ENCODE measurements at regions not wholly inside any gene's neighbourhood (a gene's known extent, or its start where the extent isn't known, plus 50 kb on each side); places are given as distances from the start of the nearest gene placed in this dataset.

DNA sequence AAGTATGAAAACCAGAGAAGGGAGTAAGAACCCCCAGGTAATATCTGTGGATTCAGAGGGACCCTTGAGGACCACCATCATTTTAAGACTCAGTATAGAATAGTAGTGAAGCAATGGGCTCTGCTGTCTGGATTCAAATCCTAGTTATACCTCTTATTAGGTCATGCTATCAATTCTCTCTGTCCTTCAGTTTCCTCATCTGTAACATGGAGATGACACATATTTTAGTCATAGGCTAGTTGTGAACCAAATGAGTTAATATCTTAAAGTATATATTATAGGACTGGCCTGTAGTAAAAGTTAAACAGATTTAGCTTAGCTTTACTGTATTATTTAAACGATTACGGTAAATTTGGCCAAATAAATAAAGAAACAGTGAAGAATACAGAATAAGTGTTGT is 177.3 kb upstream of the GOLIM4 start:
- CTCF ChIA-PET = no interaction called here
- Histone ChIP-seq H3K4me3 (replicated peaks in 1 of 2; ENCODE audit: low read depth in 1 of 2, low read length in 2 of 2) (no peak overlapping the region), H3K27ac (ENCODE audit: low read depth, low read length) (no peak overlapping the region), H3K36me3 (ENCODE audit: control insufficient read depth in 1 of 2, insufficient read depth in 2 of 2, low read length in 2 of 2) (no peaks in the 10 kb centered on the region), H4K20me1 (ENCODE audit: insufficient read depth) (no peaks in the 10 kb centered on the region), H3K9me3 (ENCODE audit: control insufficient read depth in 1 of 2, insufficient read depth in 1 of 2, low read depth in 1 of 2, low read length in 2 of 2) (no peaks in the 10 kb centered on the region), H3K79me2 (ENCODE audit: insufficient read depth, low read length) (no peaks in the 10 kb centered on the region), H3K9me2 (ENCODE audit: insufficient read depth) (no peaks in the 10 kb centered on the region), H2AFZ (ENCODE audit: low read depth, low read length, poor library complexity, severe bottlenecking) (no peak overlapping the region), H3K27me3 (ENCODE audit: insufficient read depth, low read length) (peaks cover 18% of the 10 kb centered on the region; the same call in 1 of the 2 replicates), H3K4me2 (ENCODE audit: low read length) (no peak overlapping the region), H3K4me1 (ENCODE audit: control insufficient read depth in 1 of 2, insufficient read depth in 2 of 2, low read length in 2 of 2) (no peaks in the 10 kb centered on the region), H3K9ac (ENCODE audit: low read length) (no peak overlapping the region)
- intact Hi-C loops (cut with micrococcal nuclease) = no loop called here
- no peak for TF ChIP-seq CBX3 (IDR thresholded peaks at IDR 0.05; ENCODE audit: low read depth)
- TF ChIP-seq, protein P1, sequence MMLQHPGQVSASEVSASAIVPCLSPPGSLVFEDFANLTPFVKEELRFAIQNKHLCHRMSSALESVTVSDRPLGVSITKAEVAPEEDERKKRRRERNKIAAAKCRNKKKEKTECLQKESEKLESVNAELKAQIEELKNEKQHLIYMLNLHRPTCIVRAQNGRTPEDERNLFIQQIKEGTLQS (IDR thresholded peaks at IDR 0.05) = no peak
- no peak for TF ChIP-seq SP1 (IDR thresholded peaks at IDR 0.05; ENCODE audit: low read depth)
- DNase-seq (ENCODE audit: low read depth, low spot score) (no peak), ATAC-seq (no peak)
- BruUV-seq (replicated peaks) = no TSS peak
- RAD21 ChIA-PET (ENCODE audit: low non-redundant PET in 1 of 2, low total read pairs in 2 of 2, uncharacterized antibody in 2 of 2, unreplicated experiment in 2 of 2) = no interaction called here
- POLR2A ChIA-PET = no interaction called here

DNA sequence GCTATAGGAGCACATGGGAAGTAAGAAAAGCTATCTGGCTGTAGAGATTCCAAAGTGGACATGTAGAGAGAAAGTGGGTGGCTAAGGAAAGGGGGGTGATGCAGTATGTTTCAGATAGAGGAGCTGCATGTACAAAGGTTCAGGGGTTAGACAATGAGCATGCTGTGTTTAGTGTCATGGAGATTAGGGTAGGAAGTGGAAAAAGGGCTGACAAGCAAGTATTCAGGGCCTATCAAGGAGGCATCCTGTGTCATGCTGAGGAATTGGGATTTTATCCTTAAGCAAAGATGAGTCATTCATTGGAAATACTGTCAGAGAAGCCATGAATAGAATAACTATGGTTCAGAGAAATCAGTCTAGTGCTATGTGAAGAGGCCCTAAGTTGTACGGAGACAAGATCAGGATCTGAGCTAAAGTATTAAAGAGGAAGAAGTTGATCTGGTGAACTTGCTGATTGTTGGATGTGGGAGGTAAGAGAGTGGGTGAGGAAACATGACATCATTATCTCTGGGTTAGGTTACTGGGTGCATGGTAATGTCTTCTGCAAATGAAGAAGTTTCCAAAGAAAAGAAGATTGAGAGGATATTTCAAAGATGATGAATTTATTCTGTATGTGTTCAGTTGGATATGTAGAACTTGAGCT is 176.7 kb upstream of the GOLIM4 start:
- TF ChIP-seq ELF1 (IDR thresholded peaks at IDR 0.05; ENCODE audit: borderline replicate concordance, low read depth) = no peak
- no peak for TF ChIP-seq EGR1 (IDR thresholded peaks at IDR 0.05; ENCODE audit: low read depth)
- TF ChIP-seq CEBPB (IDR thresholded peaks at IDR 0.05; ENCODE audit: low read depth) = no peak
- TF ChIP-seq SRF (IDR thresholded peaks at IDR 0.05; ENCODE audit: low read depth) = no peak
- no peaks in the 10 kb centered on the region for H3K36me3 ChIP-seq (ENCODE audit: control insufficient read depth in 1 of 2, insufficient read depth in 2 of 2, low read length in 2 of 2)
- no peaks in the 10 kb centered on the region for H3K4me1 ChIP-seq (ENCODE audit: control insufficient read depth in 1 of 2, insufficient read depth in 2 of 2, low read length in 2 of 2)
- no peaks in the 10 kb centered on the region for H3K9me2 ChIP-seq (ENCODE audit: insufficient read depth)
- no peaks in the 10 kb centered on the region for H3K9me3 ChIP-seq (ENCODE audit: control insufficient read depth in 1 of 2, insufficient read depth in 1 of 2, low read depth in 1 of 2, low read length in 2 of 2)
- ATAC-seq (no peak), DNase-seq (ENCODE audit: low read depth, low spot score) (no peak)
- intact Hi-C loops (cut with micrococcal nuclease) = no loop called here
- peaks cover 18% of the 10 kb centered on the region; the same call in 1 of the 2 replicates for H3K27me3 ChIP-seq (ENCODE audit: insufficient read depth, low read length)
- H2AFZ ChIP-seq (ENCODE audit: low read depth, low read length, poor library complexity, severe bottlenecking) = no peak overlapping the region
- no peak overlapping the region for H3K4me2 ChIP-seq (ENCODE audit: low read length)
- no peaks in the 10 kb centered on the region for H3K79me2 ChIP-seq (ENCODE audit: insufficient read depth, low read length)
- CTCF ChIA-PET = no interaction called here
- BruUV-seq (replicated peaks) = no TSS peak
- no peak overlapping the region for H3K27ac ChIP-seq (ENCODE audit: low read depth, low read length)
- RAD21 ChIA-PET (ENCODE audit: low non-redundant PET in 1 of 2, low total read pairs in 2 of 2, uncharacterized antibody in 2 of 2, unreplicated experiment in 2 of 2) = no interaction called here
- no peaks in the 10 kb centered on the region for H4K20me1 ChIP-seq (ENCODE audit: insufficient read depth)
- POLR2A ChIA-PET = no interaction called here
- no peak overlapping the region for H3K4me3 ChIP-seq (replicated peaks in 1 of 2; ENCODE audit: low read depth in 1 of 2, low read length in 2 of 2)
- H3K9ac ChIP-seq (ENCODE audit: low read length) = no peak overlapping the region
